Right ventricle myocardium inferior (tissue), 1 donor: ENCODE measurements at regions not wholly inside any gene's neighbourhood (a gene's known extent, or its start where the extent isn't known, plus 50 kb on each side); places are given as distances from the start of the nearest gene placed in this dataset.
A peak's percentile ranks its signal among the peaks of the same experiment; 100 is the strongest.

ENCODE experiments used
- ATAC-seq: fragments of 200-7000 bp; cut with Tn5 transposase; one replicate; pipeline ENCODE4 v1.9.1; 2020; ENCODE audit warnings: mild to moderate bottlenecking, moderate library complexity
- DNase-seq: peaks from one replicate; pipeline ENCODE4 v3.0.0; 2021; ENCODE audit errors: missing footprints
- intact Hi-C: fragments of 100-400 bp; cut with DNase I; formaldehyde crosslinking; loops from one replicate; pipeline ENCODE4 v1.11.0; 2022
- donor health status: DM: no; HTN: yes; CAD: no; lungs with severe emphysema.

GRCh38 chr20:50304923-50305635 is 114.4 kb downstream of the CEBPB start:
- ATAC-seq (peak; percentile 82), DNase-seq (peak; percentile 93)
- intact Hi-C loops: loop anchor here (2.0 kb wide), 1 partner anchor 20 kb away; no protein-coding TSS in a partner anchor

GRCh38 chr20:50305636-50306477 is 115.2 kb downstream of the CEBPB start:
- intact Hi-C loops: loop anchor here (2.0 kb wide), 1 partner anchor 21 kb away; no protein-coding TSS in a partner anchor
- ATAC-seq: no peak
- DNase-seq: no peak

- intact Hi-C loops: no loop called here
- DNase-seq: no peak
- no peak for ATAC-seq
Observed at GRCh38 chr20:50306478-50307423, 116.1 kb downstream of the CEBPB start.

- ATAC-seq (no peak), DNase-seq (no peak)
- intact Hi-C loops: no loop called here
Observed at GRCh38 chr20:50308166-50308512, 117.5 kb downstream of the CEBPB start.

- intact Hi-C loops: no loop called here
- DNase-seq (peak; percentile 96), ATAC-seq (peak; percentile 67)
Observed at GRCh38 chr20:50308513-50309279, 118.1 kb downstream of the CEBPB start.

- DNase-seq (no peak), ATAC-seq (no peak)
- intact Hi-C loops: no loop called here
Observed at GRCh38 chr20:50309280-50309763, 118.7 kb downstream of the CEBPB start.

- DNase-seq: no peak
- ATAC-seq: no peak
- intact Hi-C loops: loop anchor here (5.0 kb wide), 1 partner anchor 67 kb away; no protein-coding TSS in a partner anchor
Observed at GRCh38 chr20:50309764-50310672, 119.4 kb downstream of the CEBPB start.

- intact Hi-C loops: loop anchor here (5.0 kb wide), 1 partner anchor 67 kb away; no protein-coding TSS in a partner anchor
- DNase-seq (no peak), ATAC-seq (no peak)
Observed at GRCh38 chr20:50310673-50311051, 120.0 kb downstream of the CEBPB start.

- intact Hi-C loops: loop anchor here (5.0 kb wide), 1 partner anchor 66 kb away; no protein-coding TSS in a partner anchor
- no peak for DNase-seq
- no peak for ATAC-seq
Observed at GRCh38 chr20:50311308-50312001, 120.8 kb downstream of the CEBPB start.

GRCh38 chr20:50312002-50312681 is 121.5 kb downstream of the CEBPB start:
- intact Hi-C loops: loop anchor here (5.0 kb wide), 1 partner anchor 65 kb away; no protein-coding TSS in a partner anchor
- no peak for ATAC-seq

GRCh38 chr20:50312682-50313521 is 122.3 kb downstream of the CEBPB start:
- intact Hi-C loops: loop anchor here (5.0 kb wide), 1 partner anchor 64 kb away; no protein-coding TSS in a partner anchor
- peak; percentile 32 for ATAC-seq
- DNase-seq: peak; percentile 81

More at GRCh38 chr20:50312002-50312681, 121.5 kb downstream of the CEBPB start:
- DNase-seq: no peak

- no peak for ATAC-seq
- intact Hi-C loops: loop anchor here (5.0 kb wide), 1 partner anchor 64 kb away; no protein-coding TSS in a partner anchor
Observed at GRCh38 chr20:50313522-50313820, 122.8 kb downstream of the CEBPB start.

GRCh38 chr20:50313827-50314677 is 123.4 kb downstream of the CEBPB start:
- intact Hi-C loops: loop anchor here (5.0 kb wide), 1 partner anchor 63 kb away; no protein-coding TSS in a partner anchor
- ATAC-seq (no peak), DNase-seq (no peak)

More at GRCh38 chr20:50313522-50313820, 122.8 kb downstream of the CEBPB start:
- DNase-seq: no peak
